ENCODE measurements at regions not wholly inside any gene's neighbourhood (a gene's known extent, or its start where the extent isn't known, plus 50 kb on each side); places are given as distances from the start of the nearest gene placed in this dataset.

- H3K4me1 Mint-ChIP-seq (ENCODE audit: low read depth): peaks cover 16% of the 10 kb centered on the region
- POLR2A ChIA-PET: no interaction called here
- CTCF ChIA-PET: no interaction called here
- TF ChIP-seq, protein P1, sequence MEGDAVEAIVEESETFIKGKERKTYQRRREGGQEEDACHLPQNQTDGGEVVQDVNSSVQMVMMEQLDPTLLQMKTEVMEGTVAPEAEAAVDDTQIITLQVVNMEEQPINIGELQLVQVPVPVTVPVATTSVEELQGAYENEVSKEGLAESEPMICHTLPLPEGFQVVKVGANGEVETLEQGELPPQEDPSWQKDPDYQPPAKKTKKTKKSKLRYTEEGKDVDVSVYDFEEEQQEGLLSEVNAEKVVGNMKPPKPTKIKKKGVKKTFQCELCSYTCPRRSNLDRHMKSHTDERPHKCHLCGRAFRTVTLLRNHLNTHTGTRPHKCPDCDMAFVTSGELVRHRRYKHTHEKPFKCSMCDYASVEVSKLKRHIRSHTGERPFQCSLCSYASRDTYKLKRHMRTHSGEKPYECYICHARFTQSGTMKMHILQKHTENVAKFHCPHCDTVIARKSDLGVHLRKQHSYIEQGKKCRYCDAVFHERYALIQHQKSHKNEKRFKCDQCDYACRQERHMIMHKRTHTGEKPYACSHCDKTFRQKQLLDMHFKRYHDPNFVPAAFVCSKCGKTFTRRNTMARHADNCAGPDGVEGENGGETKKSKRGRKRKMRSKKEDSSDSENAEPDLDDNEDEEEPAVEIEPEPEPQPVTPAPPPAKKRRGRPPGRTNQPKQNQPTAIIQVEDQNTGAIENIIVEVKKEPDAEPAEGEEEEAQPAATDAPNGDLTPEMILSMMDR (IDR thresholded peaks at IDR 0.05): no peak
- intact Hi-C loops (cut with DNase I, micrococcal nuclease): no loop called here
- no peaks in the 10 kb centered on the region for H3K27me3 ChIP-seq (ENCODE audit: control insufficient read depth in 1 of 2, insufficient read depth in 2 of 2, low read length in 2 of 2)
- no peaks in the 10 kb centered on the region for H3K36me3 Mint-ChIP-seq (ENCODE audit: low read depth)
- H3K4me3 ChIP-seq (ENCODE audit: low read length): no peak overlapping the region
- DNase-seq (no peak), ATAC-seq (ENCODE audit: poor library complexity) (no peak)
- no peak overlapping the region for H3K4me3 Mint-ChIP-seq
- no peaks in the 10 kb centered on the region for H3K36me3 ChIP-seq (ENCODE audit: insufficient read depth, low read length)
- no peaks in the 10 kb centered on the region for H3K9me3 Mint-ChIP-seq
- H3K27me3 Mint-ChIP-seq: no peaks in the 10 kb centered on the region
- H3K27ac ChIP-seq (ENCODE audit: low read depth in 1 of 2, low read length in 2 of 2): no peak overlapping the region
- peaks cover 0 to 3% of the 10 kb centered on the region in 2 experiments for H3K9me3 ChIP-seq (ENCODE audit: control insufficient read depth in 1 of 2, insufficient read depth in 1 of 2, low read length in 2 of 2)
- H3K4me1 ChIP-seq (ENCODE audit: insufficient read depth, low read length): peaks cover 11% of the 10 kb centered on the region
- H3K27ac Mint-ChIP-seq: no peak overlapping the region
These were observed 460.0 kb downstream of the COG6 start for GRCh38 chr13:40115426-40115825.

DNA sequence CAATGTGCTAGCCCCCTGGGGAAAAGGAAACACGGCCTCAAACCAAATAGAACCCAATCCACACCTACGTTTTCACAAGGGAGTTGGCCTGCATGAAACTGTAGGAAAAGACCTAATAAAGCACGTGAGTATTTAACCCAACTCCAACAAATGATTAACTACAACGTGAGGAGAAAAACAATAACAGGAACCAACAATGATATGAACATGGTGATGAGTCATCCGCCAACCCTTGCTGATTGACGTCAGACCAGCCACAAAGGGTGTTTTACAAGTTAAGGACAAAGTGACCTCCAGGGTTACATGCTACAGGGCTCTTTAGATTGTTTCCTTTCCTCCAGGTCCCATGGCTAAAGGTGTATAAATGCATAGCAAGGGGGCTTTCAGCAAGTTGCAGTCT is 460.5 kb downstream of the COG6 start:
- peaks cover 16% of the 10 kb centered on the region for H3K4me1 Mint-ChIP-seq (ENCODE audit: low read depth)
- Histone ChIP-seq H3K36me3 (ENCODE audit: insufficient read depth, low read length) (no peaks in the 10 kb centered on the region), H3K9me3 (ENCODE audit: control insufficient read depth in 1 of 2, insufficient read depth in 1 of 2, low read length in 2 of 2) (peaks cover 0 to 3% of the 10 kb centered on the region in 2 experiments), H3K4me1 (ENCODE audit: insufficient read depth, low read length) (peaks cover 11% of the 10 kb centered on the region), H3K27me3 (ENCODE audit: control insufficient read depth in 1 of 2, insufficient read depth in 2 of 2, low read length in 2 of 2) (no peaks in the 10 kb centered on the region), H3K27ac (ENCODE audit: low read depth in 1 of 2, low read length in 2 of 2) (no peak overlapping the region), H3K4me3 (ENCODE audit: low read length) (no peak overlapping the region)
- no peak overlapping the region for H3K4me3 Mint-ChIP-seq
- H3K9me3 Mint-ChIP-seq: no peaks in the 10 kb centered on the region
- ChIA-PET CTCF (no interaction called here), POLR2A (interaction anchor here (1.0 kb wide), 1 partner anchor 64 kb away, joined by 3 read pairs; no protein-coding TSS in a partner anchor)
- H3K36me3 Mint-ChIP-seq (ENCODE audit: low read depth): no peaks in the 10 kb centered on the region
- H3K27ac Mint-ChIP-seq: no peak overlapping the region
- intact Hi-C loops (cut with DNase I, micrococcal nuclease): no loop called here
- ATAC-seq (ENCODE audit: poor library complexity): peak; percentile 74
- TF ChIP-seq, protein P1 (IDR thresholded peaks at IDR 0.05): no peak
- H3K27me3 Mint-ChIP-seq: no peaks in the 10 kb centered on the region
- DNase-seq: peak in 10 of 14 experiments; percentile 4 to 77 (median 28)

DNA sequence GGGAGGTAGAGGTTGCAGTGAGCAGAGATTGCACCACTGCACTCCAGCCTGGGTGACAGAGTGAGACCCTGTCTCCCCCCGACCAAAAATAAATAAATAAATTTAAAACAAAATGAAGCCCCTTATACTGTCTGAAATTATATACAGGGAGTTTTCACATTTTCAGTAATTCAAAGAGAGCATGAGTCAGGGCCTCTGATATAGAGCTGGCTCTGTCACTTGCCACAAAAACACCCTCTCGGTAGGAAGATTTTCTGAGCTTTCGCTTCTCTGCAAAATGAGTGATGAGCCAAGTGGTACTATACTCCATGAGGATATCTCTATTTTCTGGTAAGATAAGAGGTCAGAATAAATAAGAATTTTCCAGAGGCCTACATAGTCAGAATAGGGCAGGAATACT is 462.9 kb downstream of the COG6 start:
- H3K27ac Mint-ChIP-seq: no peak overlapping the region
- intact Hi-C loops (cut with DNase I, micrococcal nuclease): no loop called here
- no peaks in the 10 kb centered on the region for H3K27me3 ChIP-seq (ENCODE audit: control insufficient read depth in 1 of 2, insufficient read depth in 2 of 2, low read length in 2 of 2)

More for the DNA sequence above, 462.9 kb downstream of the COG6 start:
- Mint-ChIP-seq H3K27me3 (no peaks in the 10 kb centered on the region), H3K9me3 (no peaks in the 10 kb centered on the region), H3K4me1 (ENCODE audit: low read depth) (peaks cover 16% of the 10 kb centered on the region), H3K4me3 (no peak overlapping the region), H3K36me3 (ENCODE audit: low read depth) (no peaks in the 10 kb centered on the region)
- CTCF ChIA-PET: no interaction called here
- H3K4me3 ChIP-seq (ENCODE audit: low read length): no peak overlapping the region
- TF ChIP-seq, protein P1 (IDR thresholded peaks at IDR 0.05): no peak
- H3K9me3 ChIP-seq (ENCODE audit: control insufficient read depth in 1 of 2, insufficient read depth in 1 of 2, low read length in 2 of 2): peaks cover 0 to 3% of the 10 kb centered on the region in 2 experiments
- H3K4me1 ChIP-seq (ENCODE audit: insufficient read depth, low read length): peaks cover 11% of the 10 kb centered on the region
- no peaks in the 10 kb centered on the region for H3K36me3 ChIP-seq (ENCODE audit: insufficient read depth, low read length)
- POLR2A ChIA-PET: no interaction called here
- ATAC-seq (ENCODE audit: poor library complexity) (no peak), DNase-seq (no peak)
- H3K27ac ChIP-seq (ENCODE audit: low read depth in 1 of 2, low read length in 2 of 2): no peak overlapping the region
